Epithelial cell of esophagus (primary cell): ENCODE measurements at regions not wholly inside any gene's neighbourhood (a gene's known extent, or its start where the extent isn't known, plus 50 kb on each side); places are given as distances from the start of the nearest gene placed in this dataset.

ENCODE experiments used
- DNase-seq: peaks from one replicate; pipeline ENCODE4 v3.0.0; 2010; ENCODE audit warnings: low read depth
- H3K4me3 ChIP-seq: 2 replicates; pipeline ENCODE4 v1.5.1; 2011; ENCODE audit warnings: mild to moderate bottlenecking, low read length, control low read depth
- TF ChIP-seq, protein P1 (sequence below): IDR thresholded peaks from 2 replicates; pipeline ENCODE4 v1.5.1; 2011; ENCODE audit warnings: low read depth, mild to moderate bottlenecking, low read length, control low read depth, inconsistent platforms; ENCODE audit not compliant: insufficient read depth; ENCODE audit errors: missing control alignments

DNA sequence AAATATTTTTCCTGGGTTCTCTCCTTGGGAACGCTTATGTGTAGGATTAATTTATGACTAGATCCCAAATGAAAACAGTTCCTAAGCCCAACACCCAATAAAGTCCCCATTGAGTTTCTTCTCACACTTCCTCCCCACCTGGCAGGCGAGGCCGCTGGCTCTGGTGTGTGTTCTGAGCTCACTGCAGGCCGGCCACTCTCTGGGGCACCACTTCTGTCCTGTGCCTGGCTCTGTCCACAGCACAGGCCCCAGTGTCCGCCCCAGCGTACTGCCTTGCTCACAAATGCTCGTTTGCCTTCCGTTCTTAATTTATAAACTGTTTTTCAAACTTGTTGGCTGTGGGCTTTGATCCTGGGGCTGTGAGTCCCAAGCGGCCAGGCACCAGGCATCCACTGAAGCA is 90.6 kb downstream of the TLR5 start:
- no peak for DNase-seq
- TF ChIP-seq, protein P1, sequence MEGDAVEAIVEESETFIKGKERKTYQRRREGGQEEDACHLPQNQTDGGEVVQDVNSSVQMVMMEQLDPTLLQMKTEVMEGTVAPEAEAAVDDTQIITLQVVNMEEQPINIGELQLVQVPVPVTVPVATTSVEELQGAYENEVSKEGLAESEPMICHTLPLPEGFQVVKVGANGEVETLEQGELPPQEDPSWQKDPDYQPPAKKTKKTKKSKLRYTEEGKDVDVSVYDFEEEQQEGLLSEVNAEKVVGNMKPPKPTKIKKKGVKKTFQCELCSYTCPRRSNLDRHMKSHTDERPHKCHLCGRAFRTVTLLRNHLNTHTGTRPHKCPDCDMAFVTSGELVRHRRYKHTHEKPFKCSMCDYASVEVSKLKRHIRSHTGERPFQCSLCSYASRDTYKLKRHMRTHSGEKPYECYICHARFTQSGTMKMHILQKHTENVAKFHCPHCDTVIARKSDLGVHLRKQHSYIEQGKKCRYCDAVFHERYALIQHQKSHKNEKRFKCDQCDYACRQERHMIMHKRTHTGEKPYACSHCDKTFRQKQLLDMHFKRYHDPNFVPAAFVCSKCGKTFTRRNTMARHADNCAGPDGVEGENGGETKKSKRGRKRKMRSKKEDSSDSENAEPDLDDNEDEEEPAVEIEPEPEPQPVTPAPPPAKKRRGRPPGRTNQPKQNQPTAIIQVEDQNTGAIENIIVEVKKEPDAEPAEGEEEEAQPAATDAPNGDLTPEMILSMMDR: no peak
- H3K4me3 ChIP-seq: no peak overlapping the region

DNA sequence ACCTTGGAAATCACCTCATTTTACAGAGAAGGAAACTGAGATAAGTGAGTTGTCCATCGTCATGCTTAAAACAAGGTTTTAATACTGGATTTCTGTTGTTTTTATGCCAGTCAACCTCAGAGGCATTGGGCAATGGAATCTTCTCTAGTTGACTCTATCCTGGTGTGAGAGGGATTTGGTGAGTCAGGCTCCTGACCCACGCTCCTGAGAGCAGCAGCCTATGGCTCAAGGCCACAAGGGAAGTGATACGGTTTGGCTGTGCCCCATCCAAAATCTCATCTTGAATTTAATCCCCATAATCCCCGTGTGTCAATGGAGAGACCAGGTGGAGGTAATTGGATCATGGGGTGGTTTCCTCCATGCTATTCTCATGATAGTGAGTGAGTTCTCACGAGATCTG is 90.1 kb downstream of the TLR5 start:
- H3K4me3 ChIP-seq: no peak overlapping the region
- TF ChIP-seq, protein P1: no peak
- DNase-seq: peak; percentile 51

DNA sequence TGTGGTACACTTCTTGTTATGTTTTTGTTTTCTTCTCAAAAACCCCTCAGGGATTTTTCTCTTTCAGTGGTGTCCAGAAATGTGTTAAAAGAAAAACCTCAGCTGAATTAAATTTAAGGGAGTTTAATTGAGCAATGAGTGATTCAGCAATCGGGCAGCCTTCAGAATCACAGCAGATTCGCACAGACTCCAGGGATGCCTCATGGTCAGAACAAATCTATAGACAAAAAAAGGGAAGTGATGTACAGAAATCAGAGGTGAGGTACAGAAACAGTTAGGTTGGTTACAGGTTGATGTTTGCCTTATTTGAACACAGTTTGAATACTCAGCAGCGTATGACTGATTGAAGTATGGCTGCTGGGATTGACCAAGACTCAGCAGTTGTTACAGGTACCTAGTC is 86.2 kb downstream of the TLR5 start:
- DNase-seq: peak; percentile 28
- H3K4me3 ChIP-seq: no peak overlapping the region
- TF ChIP-seq, protein P1: no peak

DNA sequence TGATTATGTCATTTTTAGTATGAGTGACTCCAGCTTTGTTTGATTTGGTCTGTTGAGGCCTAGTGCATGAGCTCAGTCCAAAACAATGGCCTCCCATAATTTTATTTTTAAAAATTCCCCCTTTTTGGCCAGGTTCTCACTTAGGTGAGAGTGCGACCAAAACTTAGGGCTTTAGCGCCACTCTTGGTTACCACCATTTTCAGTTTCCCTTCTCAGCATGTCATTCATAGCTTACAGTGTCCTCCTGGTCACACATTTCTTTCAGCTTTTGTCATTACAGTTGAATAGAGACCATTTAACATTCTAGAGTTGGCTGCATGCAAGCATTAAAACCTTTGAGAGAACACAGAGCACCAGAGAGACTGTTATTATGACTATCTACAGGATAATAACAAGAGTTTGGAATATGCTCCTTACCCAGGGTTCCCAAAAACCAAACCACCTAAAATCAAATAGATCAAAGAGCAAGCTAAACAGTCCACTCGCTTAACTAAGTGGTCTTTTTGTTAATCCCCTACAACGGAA is 85.4 kb downstream of the TLR5 start:
- no peak for DNase-seq
- TF ChIP-seq, protein P1: no peak
- no peak overlapping the region for H3K4me3 ChIP-seq
